WTC11 (cell line): ENCODE measurements at regions not wholly inside any gene's neighbourhood (a gene's known extent, or its start where the extent isn't known, plus 50 kb on each side); places are given as distances from the start of the nearest gene placed in this dataset.
"Not testable (repeated sequence)": the region's sequence is repeated elsewhere in the genome, so short reads cannot be mapped to it uniquely, and the experiment has no call there.

Experiments
- ATAC-seq: fragments of 200-7000 bp; cut with Tn5 transposase; 2 replicates; pipeline ENCODE4 v1.10.0; 2021; ENCODE audit warnings: mild to moderate bottlenecking, moderate library complexity
- CTCF ChIA-PET: fragments of 300-600 bp; sonication (Branson Sonifier 250); formaldehyde crosslinking; loops from one replicate; lab custom pipeline; 2021; ENCODE audit warnings: antibody characterized with exemption; lab: Charles Lee
- POLR2A ChIA-PET: fragments of 350-600 bp; sonication (Branson Sonifier 250); formaldehyde crosslinking; loops from one replicate; lab custom pipeline; 2021; ENCODE audit warnings: antibody characterized with exemption; lab: Charles Lee
- DNase-seq: peaks from one replicate; pipeline ENCODE4 v3.0.0; 2021; ENCODE audit warnings: low spot score
- H3K27ac Mint-ChIP-seq: 2 replicates; pipeline ENCODE4 v1.8.0; 2021; ENCODE audit warnings: mixed read lengths
- H3K27me3 Mint-ChIP-seq: 2 replicates; pipeline ENCODE4 v1.8.0; 2021; ENCODE audit warnings: low read depth, mild to moderate bottlenecking, moderate library complexity, mixed read lengths
- H3K36me3 Mint-ChIP-seq: 2 replicates; pipeline ENCODE4 v1.8.0; 2021; ENCODE audit warnings: mixed read lengths
- H3K4me1 Mint-ChIP-seq: 2 replicates; pipeline ENCODE4 v1.8.0; 2022; ENCODE audit warnings: mixed read lengths
- H3K4me3 Mint-ChIP-seq: 2 replicates; pipeline ENCODE4 v1.8.0; 2021; ENCODE audit warnings: mild to moderate bottlenecking, moderate library complexity, mixed read lengths
- H3K9me3 Mint-ChIP-seq: 2 replicates; pipeline ENCODE4 v1.8.0; 2021; ENCODE audit warnings: mixed read lengths
- ATF1 ChIP-seq: sonication (generic); formaldehyde crosslinking; IDR thresholded peaks from 2 replicates; pipeline ENCODE4 v1.8.1; 2023; ENCODE audit warnings: mild to moderate bottlenecking, moderate library complexity, missing genetic modification reagents
- JAZF1 ChIP-seq: fragments of 250-450 bp; sonication (Bioruptor Pico); IDR thresholded peaks from 2 replicates; pipeline ENCODE4 v1.9.0; 2021; ENCODE audit warnings: moderate library complexity, mild to moderate bottlenecking, inconsistent platforms
- JUN ChIP-seq: sonication (generic); formaldehyde crosslinking; IDR thresholded peaks from 2 replicates; pipeline ENCODE4 v1.8.0; 2023; ENCODE audit warnings: mild to moderate bottlenecking, missing genetic modification reagents
- SMAD4 ChIP-seq: sonication (generic); formaldehyde crosslinking; IDR thresholded peaks from 2 replicates; pipeline ENCODE4 v1.8.0; 2022; ENCODE audit warnings: mild to moderate bottlenecking, missing genetic modification reagents
- TCF7 ChIP-seq: sonication (generic); formaldehyde crosslinking; IDR thresholded peaks from 2 replicates; pipeline ENCODE4 v1.8.0; 2022; ENCODE audit warnings: mild to moderate bottlenecking, low read depth, missing genetic modification reagents, moderate library complexity
- TEAD1 ChIP-seq: sonication (generic); formaldehyde crosslinking; IDR thresholded peaks from 2 replicates; pipeline ENCODE4 v1.8.0; 2022; ENCODE audit warnings: mild to moderate bottlenecking, missing genetic modification reagents
- ZNF138 ChIP-seq: sonication (generic); formaldehyde crosslinking; conservative IDR thresholded peaks from 2 replicates; pipeline ENCODE4 v1.8.1; 2022; ENCODE audit warnings: mild to moderate bottlenecking, moderate library complexity, missing genetic modification reagents
- TF ChIP-seq, protein P1 (sequence below): sonication (generic); formaldehyde crosslinking; conservative IDR thresholded peaks from 2 replicates; pipeline ENCODE4 v1.8.1; 2022; ENCODE audit warnings: mild to moderate bottlenecking, missing genetic modification reagents
- TF ChIP-seq, protein P2 (sequence below): sonication (generic); formaldehyde crosslinking; IDR thresholded peaks from 2 replicates; pipeline ENCODE4 v1.8.0; 2022; ENCODE audit warnings: mild to moderate bottlenecking, missing genetic modification reagents
- TF ChIP-seq, protein P3 (sequence below): sonication (generic); formaldehyde crosslinking; IDR thresholded peaks from 2 replicates; pipeline ENCODE4 v1.8.1; 2023; ENCODE audit warnings: mild to moderate bottlenecking, missing genetic modification reagents, moderate library complexity
- TF ChIP-seq, protein P4 (sequence below): fragments of 250-450 bp; sonication (Bioruptor Pico); IDR thresholded peaks from 2 replicates; pipeline ENCODE4 v1.8.0; 2021; ENCODE audit warnings: mild to moderate bottlenecking
- TF ChIP-seq, protein P5 (sequence below): fragments of 250-450 bp; sonication (Bioruptor Pico); IDR thresholded peaks from 2 replicates; pipeline ENCODE4 v1.9.0; 2021; ENCODE audit warnings: mild to moderate bottlenecking, borderline replicate concordance

DNA sequence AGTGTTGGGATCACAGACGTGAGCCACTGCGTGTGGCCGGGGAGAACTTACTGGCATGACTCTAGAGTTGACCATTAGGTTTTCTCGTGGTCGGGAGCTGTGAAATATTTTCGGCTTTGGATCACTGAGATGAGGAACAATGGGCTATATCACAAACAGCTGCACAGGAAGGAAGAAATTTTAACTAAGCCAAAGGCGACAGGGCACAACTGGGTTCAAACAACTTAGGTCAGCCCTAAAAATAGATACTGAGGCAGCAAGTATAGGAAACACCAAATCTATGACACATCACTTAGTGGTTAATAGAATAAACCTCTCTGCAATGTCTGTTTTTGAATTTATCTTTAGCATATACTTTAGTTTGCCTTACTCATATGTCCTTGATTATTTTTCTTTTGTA, 162.9 kb downstream of the LRIG3 start (continued):
- TF ChIP-seq, protein P1, sequence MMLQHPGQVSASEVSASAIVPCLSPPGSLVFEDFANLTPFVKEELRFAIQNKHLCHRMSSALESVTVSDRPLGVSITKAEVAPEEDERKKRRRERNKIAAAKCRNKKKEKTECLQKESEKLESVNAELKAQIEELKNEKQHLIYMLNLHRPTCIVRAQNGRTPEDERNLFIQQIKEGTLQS: no peak
- TF ChIP-seq TCF7 (CRISPR knock-in tag) (no peak), JAZF1 (CRISPR knock-in tag) (no peak), TEAD1 (CRISPR knock-in tag) (no peak)

DNA sequence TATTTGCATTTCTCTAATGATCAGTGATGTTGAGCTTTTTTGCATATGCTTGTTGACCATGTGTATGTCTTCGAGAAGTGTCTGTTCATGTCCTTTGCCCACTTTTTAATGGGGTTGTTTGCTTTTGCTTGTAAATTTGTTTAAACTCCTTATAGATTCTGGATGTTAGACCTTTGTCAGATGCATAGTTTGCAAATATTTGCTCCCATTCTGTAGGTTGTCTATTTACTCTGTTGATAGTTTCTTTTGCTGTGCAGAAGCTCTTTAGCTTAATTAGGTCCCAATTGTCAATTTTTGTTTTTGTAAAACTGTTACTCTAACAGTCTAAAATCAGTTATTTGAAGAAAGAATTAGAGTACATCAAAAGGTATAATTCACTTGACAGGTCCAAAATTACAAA, 160.6 kb downstream of the LRIG3 start:
- H3K36me3 Mint-ChIP-seq, H3K27ac Mint-ChIP-seq, POLR2A ChIA-PET: not testable (repeated sequence)

DNA sequence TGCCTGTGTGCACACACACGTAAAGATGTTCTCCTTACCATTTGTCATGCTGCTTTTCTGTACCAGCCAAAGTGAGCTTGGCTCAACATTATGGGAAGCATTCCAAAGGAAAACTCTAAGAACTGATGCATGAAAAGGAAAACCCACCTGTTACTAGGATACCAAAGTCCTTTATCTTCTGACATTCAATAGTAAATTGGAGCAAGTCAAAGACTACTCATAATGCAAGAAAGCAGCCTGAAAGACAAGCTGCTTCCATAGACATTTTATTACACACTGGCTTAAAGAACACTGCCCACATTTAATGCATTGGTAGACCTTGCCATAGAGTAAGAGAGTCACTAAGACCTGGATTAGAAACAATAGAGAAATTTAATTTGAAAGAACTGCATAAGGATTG, 159.0 kb downstream of the LRIG3 start:
- H3K36me3 Mint-ChIP-seq: no peaks in the 10 kb centered on the region
- POLR2A ChIA-PET: no interaction called here
- CTCF ChIA-PET: no interaction called here
- ATAC-seq: no peak
- H3K4me1 Mint-ChIP-seq: no peaks in the 10 kb centered on the region
- no peak for TF ChIP-seq TEAD1 (CRISPR knock-in tag)
- no peak for TF ChIP-seq ATF1 (CRISPR knock-in tag)
- TF ChIP-seq, protein P2, sequence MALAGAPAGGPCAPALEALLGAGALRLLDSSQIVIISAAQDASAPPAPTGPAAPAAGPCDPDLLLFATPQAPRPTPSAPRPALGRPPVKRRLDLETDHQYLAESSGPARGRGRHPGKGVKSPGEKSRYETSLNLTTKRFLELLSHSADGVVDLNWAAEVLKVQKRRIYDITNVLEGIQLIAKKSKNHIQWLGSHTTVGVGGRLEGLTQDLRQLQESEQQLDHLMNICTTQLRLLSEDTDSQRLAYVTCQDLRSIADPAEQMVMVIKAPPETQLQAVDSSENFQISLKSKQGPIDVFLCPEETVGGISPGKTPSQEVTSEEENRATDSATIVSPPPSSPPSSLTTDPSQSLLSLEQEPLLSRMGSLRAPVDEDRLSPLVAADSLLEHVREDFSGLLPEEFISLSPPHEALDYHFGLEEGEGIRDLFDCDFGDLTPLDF (CRISPR knock-in tag): no peak
- TF ChIP-seq JUN (CRISPR knock-in tag): no peak
- TF ChIP-seq, protein P3, sequence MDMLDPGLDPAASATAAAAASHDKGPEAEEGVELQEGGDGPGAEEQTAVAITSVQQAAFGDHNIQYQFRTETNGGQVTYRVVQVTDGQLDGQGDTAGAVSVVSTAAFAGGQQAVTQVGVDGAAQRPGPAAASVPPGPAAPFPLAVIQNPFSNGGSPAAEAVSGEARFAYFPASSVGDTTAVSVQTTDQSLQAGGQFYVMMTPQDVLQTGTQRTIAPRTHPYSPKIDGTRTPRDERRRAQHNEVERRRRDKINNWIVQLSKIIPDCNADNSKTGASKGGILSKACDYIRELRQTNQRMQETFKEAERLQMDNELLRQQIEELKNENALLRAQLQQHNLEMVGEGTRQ (CRISPR knock-in tag): no peak
- TF ChIP-seq ZNF138: no peak
- TF ChIP-seq, protein P4, sequence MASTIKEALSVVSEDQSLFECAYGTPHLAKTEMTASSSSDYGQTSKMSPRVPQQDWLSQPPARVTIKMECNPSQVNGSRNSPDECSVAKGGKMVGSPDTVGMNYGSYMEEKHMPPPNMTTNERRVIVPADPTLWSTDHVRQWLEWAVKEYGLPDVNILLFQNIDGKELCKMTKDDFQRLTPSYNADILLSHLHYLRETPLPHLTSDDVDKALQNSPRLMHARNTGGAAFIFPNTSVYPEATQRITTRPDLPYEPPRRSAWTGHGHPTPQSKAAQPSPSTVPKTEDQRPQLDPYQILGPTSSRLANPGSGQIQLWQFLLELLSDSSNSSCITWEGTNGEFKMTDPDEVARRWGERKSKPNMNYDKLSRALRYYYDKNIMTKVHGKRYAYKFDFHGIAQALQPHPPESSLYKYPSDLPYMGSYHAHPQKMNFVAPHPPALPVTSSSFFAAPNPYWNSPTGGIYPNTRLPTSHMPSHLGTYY (CRISPR knock-in tag): no peak
- TF ChIP-seq, protein P5, sequence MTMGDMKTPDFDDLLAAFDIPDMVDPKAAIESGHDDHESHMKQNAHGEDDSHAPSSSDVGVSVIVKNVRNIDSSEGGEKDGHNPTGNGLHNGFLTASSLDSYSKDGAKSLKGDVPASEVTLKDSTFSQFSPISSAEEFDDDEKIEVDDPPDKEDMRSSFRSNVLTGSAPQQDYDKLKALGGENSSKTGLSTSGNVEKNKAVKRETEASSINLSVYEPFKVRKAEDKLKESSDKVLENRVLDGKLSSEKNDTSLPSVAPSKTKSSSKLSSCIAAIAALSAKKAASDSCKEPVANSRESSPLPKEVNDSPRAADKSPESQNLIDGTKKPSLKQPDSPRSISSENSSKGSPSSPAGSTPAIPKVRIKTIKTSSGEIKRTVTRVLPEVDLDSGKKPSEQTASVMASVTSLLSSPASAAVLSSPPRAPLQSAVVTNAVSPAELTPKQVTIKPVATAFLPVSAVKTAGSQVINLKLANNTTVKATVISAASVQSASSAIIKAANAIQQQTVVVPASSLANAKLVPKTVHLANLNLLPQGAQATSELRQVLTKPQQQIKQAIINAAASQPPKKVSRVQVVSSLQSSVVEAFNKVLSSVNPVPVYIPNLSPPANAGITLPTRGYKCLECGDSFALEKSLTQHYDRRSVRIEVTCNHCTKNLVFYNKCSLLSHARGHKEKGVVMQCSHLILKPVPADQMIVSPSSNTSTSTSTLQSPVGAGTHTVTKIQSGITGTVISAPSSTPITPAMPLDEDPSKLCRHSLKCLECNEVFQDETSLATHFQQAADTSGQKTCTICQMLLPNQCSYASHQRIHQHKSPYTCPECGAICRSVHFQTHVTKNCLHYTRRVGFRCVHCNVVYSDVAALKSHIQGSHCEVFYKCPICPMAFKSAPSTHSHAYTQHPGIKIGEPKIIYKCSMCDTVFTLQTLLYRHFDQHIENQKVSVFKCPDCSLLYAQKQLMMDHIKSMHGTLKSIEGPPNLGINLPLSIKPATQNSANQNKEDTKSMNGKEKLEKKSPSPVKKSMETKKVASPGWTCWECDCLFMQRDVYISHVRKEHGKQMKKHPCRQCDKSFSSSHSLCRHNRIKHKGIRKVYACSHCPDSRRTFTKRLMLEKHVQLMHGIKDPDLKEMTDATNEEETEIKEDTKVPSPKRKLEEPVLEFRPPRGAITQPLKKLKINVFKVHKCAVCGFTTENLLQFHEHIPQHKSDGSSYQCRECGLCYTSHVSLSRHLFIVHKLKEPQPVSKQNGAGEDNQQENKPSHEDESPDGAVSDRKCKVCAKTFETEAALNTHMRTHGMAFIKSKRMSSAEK: no peak
- no peak for TF ChIP-seq SMAD4 (CRISPR knock-in tag)
- TF ChIP-seq, all 79 proteins: peak for 0
- Mint-ChIP-seq H3K4me3 (no peak overlapping the region), H3K9me3 (no peaks in the 10 kb centered on the region), H3K27me3 (no peaks in the 10 kb centered on the region), H3K27ac (no peak overlapping the region)
- no peak for DNase-seq

More for the DNA sequence above, 160.6 kb downstream of the LRIG3 start:
- ATAC-seq, DNase-seq, H3K4me3 Mint-ChIP-seq, H3K4me1 Mint-ChIP-seq, H3K9me3 Mint-ChIP-seq, CTCF ChIA-PET, H3K27me3 Mint-ChIP-seq: not testable (repeated sequence)
